Endothelial cell (in vitro differentiated cells): ENCODE measurements at regions not wholly inside any gene's neighbourhood (a gene's known extent, or its start where the extent isn't known, plus 50 kb on each side); places are given as distances from the start of the nearest gene placed in this dataset.

ENCODE experiments used
- DNase-seq: peaks from one replicate; pipeline ENCODE4 v3.0.0; 2021; ENCODE audit warnings: low spot score
- H3K27ac Mint-ChIP-seq: one replicate; pipeline ENCODE4 v1.8.0; 2021; ENCODE audit warnings: mixed read lengths, inconsistent platforms; ENCODE audit not compliant: unreplicated experiment
- H3K27me3 Mint-ChIP-seq: one replicate; pipeline ENCODE4 v1.8.0; 2021; ENCODE audit warnings: mild to moderate bottlenecking, moderate library complexity, mixed read lengths, inconsistent platforms; ENCODE audit not compliant: unreplicated experiment
- H3K36me3 Mint-ChIP-seq: one replicate; pipeline ENCODE4 v1.8.0; 2021; ENCODE audit warnings: mild to moderate bottlenecking, low read depth, mixed read lengths, inconsistent platforms; ENCODE audit not compliant: unreplicated experiment
- H3K4me1 Mint-ChIP-seq: one replicate; pipeline ENCODE4 v1.8.0; 2021; ENCODE audit warnings: mild to moderate bottlenecking, mixed read lengths, inconsistent platforms; ENCODE audit not compliant: unreplicated experiment
- H3K4me3 Mint-ChIP-seq: one replicate; pipeline ENCODE4 v1.8.0; 2021; ENCODE audit warnings: mild to moderate bottlenecking, mixed read lengths, inconsistent platforms; ENCODE audit not compliant: unreplicated experiment
- H3K9me3 Mint-ChIP-seq: one replicate; pipeline ENCODE4 v1.8.0; 2021; ENCODE audit warnings: mixed read lengths, inconsistent platforms; ENCODE audit not compliant: unreplicated experiment
- TF ChIP-seq, protein P1 (sequence below): fragments of 200-600 bp; sonication (generic); IDR thresholded peaks from one replicate; pipeline ENCODE4 v1.5.0; 2021; ENCODE audit warnings: antibody characterized with exemption; ENCODE audit not compliant: unreplicated experiment

DNA sequence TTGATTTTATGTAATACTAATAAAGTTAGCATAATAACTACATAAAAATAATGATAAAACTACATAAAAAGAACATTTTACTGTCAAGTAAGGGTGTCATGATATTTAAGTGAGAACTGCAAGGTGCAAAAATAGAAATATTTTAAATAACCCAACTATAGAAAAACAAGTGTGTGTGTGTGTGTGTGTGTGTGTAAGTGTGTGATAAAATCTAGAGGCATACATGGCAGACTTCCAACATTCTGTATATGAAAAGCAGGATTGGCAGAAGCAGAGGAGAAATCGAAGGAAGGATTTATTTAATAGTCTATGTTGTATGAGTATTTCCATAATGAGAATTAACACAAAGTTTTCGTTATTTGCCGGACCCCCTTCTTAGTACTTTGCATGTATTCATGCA lies 334.1 kb downstream of the KCNJ2 start:
- Mint-ChIP-seq H3K9me3 (no peaks in the 10 kb centered on the region), H3K27me3 (no peaks in the 10 kb centered on the region), H3K4me1 (no peaks in the 10 kb centered on the region), H3K4me3 (no peak overlapping the region), H3K27ac (no peak overlapping the region), H3K36me3 (no peaks in the 10 kb centered on the region)
- TF ChIP-seq, protein P1, sequence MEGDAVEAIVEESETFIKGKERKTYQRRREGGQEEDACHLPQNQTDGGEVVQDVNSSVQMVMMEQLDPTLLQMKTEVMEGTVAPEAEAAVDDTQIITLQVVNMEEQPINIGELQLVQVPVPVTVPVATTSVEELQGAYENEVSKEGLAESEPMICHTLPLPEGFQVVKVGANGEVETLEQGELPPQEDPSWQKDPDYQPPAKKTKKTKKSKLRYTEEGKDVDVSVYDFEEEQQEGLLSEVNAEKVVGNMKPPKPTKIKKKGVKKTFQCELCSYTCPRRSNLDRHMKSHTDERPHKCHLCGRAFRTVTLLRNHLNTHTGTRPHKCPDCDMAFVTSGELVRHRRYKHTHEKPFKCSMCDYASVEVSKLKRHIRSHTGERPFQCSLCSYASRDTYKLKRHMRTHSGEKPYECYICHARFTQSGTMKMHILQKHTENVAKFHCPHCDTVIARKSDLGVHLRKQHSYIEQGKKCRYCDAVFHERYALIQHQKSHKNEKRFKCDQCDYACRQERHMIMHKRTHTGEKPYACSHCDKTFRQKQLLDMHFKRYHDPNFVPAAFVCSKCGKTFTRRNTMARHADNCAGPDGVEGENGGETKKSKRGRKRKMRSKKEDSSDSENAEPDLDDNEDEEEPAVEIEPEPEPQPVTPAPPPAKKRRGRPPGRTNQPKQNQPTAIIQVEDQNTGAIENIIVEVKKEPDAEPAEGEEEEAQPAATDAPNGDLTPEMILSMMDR: no peak
- DNase-seq: no peak

DNA sequence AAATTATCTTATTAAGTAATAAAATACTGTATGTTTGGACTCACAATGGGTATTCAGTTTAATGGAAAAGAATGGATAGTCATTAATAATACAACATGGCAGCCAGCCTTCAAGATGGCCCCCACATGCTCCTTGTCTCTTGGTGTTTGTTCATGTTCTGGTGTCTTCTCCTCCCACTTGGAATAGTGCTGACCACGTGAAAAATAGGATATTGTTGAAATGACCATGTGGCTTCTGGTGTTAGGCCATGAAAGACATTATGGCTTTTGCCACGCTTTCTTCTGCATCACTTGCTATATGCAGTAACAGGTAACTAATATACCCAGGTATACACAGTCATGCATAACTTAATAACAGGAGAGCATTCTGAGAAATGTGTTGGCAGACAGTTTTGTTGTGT lies 341.0 kb downstream of the KCNJ2 start:
- peaks cover 2% of the 10 kb centered on the region for H3K4me1 Mint-ChIP-seq
- TF ChIP-seq, protein P1: no peak
- H3K4me3 Mint-ChIP-seq: no peak overlapping the region
- H3K36me3 Mint-ChIP-seq: no peaks in the 10 kb centered on the region
- DNase-seq: no peak
- no peaks in the 10 kb centered on the region for H3K27me3 Mint-ChIP-seq
- no peak overlapping the region for H3K27ac Mint-ChIP-seq
- no peaks in the 10 kb centered on the region for H3K9me3 Mint-ChIP-seq

DNA sequence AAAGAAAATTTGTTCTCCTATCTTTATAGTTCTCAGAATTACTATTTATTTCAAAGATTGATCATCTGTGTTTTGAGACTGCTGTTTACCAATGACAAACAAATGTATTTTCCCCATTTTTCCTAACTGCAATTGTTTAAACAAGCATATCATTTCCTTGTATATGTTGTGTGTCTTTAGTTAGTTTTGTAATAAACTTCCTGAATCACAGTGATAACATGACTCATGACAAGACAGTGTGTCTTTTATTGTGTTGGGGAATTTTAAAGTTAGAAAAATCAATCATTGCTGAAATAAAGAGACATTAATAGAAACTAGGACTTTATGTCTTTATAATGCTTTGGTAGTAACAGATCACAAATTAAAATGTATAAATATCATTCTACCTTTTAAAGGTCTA lies 348.5 kb downstream of the KCNJ2 start:
- Mint-ChIP-seq H3K4me1 (peaks cover 9% of the 10 kb centered on the region), H3K36me3 (no peaks in the 10 kb centered on the region), H3K27ac (no peak overlapping the region), H3K27me3 (no peaks in the 10 kb centered on the region), H3K4me3 (no peak overlapping the region), H3K9me3 (no peaks in the 10 kb centered on the region)
- no peak for DNase-seq
- TF ChIP-seq, protein P1: no peak

DNA sequence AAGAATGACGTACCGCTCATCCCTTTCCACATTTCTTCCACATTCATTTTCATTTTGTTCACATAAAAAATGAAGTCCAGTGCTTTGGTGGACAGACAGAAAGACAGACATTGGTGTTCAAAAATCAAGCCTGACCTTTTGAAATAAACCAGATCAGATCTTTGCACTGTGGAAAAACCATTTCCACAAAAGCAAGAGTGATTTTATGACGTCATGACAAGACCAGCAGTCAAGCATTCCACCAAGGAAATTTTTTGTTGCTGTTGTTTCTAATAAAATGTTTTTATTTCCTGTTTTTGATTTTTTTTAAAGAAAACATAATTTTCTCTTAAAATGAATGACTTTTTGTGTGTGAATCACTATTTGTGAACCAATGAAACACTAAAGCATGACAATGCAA lies 350.0 kb downstream of the KCNJ2 start:
- no peak overlapping the region for H3K4me3 Mint-ChIP-seq
- H3K4me1 Mint-ChIP-seq: peaks cover 10% of the 10 kb centered on the region
- H3K27me3 Mint-ChIP-seq: no peaks in the 10 kb centered on the region
- no peaks in the 10 kb centered on the region for H3K9me3 Mint-ChIP-seq
- H3K27ac Mint-ChIP-seq: peak overlapping the region; percentile 46
- no peaks in the 10 kb centered on the region for H3K36me3 Mint-ChIP-seq
- no peak for DNase-seq
- TF ChIP-seq, protein P1: no peak

DNA sequence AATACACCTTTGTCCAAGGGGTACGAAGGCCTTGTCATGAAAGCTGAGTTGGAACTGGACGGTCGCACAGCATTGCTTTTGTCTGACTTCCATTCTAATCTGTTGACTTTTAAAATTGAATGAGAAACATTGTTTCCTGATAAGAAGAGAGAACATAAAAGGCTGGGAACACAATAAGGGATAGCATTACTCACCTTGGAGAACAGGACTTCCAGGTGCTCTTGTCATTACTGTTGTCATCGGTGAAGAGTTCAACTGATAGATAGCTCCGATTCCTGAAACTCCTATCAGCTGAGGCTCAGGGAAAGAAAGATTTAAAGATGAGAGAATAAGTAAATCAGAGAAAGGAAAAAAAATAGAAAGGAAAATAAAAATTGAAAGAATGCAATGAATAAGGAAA lies 351.1 kb downstream of the KCNJ2 start:
- DNase-seq: no peak
- Mint-ChIP-seq H3K9me3 (no peaks in the 10 kb centered on the region), H3K4me1 (peaks cover 13% of the 10 kb centered on the region), H3K36me3 (no peaks in the 10 kb centered on the region), H3K27me3 (no peaks in the 10 kb centered on the region), H3K27ac (no peak overlapping the region), H3K4me3 (no peak overlapping the region)
- TF ChIP-seq, protein P1: no peak
